ENCODE measurements at regions not wholly inside any gene's neighbourhood (a gene's known extent, or its start where the extent isn't known, plus 50 kb on each side); places are given as distances from the start of the nearest gene placed in this dataset.

DNA sequence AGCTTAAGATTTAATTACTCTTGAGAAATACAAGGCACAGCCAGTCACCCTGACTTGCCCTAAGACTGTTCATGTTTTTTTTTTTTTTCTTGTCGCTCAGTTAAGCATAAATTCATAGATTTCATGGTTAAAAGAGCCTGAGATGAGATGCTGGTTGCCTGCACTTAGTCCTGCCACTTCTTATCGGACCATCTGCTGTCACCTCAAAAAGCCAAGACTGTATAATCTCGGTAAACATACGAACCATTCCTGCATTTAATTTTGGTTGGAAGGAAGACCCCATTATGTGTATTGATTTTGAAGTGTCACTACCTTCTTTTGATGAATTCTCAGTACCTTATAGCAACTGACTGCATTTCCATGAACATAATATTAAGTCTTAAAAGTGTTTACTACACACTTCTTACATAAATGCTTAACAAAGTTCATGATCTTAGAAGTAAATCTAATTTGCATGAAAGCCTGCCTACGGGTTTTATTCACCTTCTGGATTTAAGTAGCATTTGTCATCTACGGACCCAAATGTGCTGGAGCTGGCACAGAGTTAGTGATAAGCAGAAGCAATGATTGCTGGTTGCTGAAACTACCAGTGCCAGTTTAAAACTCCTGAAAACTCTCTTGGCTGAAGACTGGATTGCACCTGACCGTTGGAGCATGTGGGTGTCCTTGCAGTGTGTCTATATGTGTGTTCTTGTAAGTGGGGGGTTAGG is 843.4 kb downstream of the TMEM182 start:
- no peak overlapping the region for H3K4me3 ChIP-seq
- DNase-seq (no peak), ATAC-seq (no peak)
- H3K4me1 ChIP-seq: no peaks in the 10 kb centered on the region
- TF ChIP-seq, protein P1, sequence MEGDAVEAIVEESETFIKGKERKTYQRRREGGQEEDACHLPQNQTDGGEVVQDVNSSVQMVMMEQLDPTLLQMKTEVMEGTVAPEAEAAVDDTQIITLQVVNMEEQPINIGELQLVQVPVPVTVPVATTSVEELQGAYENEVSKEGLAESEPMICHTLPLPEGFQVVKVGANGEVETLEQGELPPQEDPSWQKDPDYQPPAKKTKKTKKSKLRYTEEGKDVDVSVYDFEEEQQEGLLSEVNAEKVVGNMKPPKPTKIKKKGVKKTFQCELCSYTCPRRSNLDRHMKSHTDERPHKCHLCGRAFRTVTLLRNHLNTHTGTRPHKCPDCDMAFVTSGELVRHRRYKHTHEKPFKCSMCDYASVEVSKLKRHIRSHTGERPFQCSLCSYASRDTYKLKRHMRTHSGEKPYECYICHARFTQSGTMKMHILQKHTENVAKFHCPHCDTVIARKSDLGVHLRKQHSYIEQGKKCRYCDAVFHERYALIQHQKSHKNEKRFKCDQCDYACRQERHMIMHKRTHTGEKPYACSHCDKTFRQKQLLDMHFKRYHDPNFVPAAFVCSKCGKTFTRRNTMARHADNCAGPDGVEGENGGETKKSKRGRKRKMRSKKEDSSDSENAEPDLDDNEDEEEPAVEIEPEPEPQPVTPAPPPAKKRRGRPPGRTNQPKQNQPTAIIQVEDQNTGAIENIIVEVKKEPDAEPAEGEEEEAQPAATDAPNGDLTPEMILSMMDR (IDR thresholded peaks at IDR 0.05): no peak
- H3K36me3 ChIP-seq: no peaks in the 10 kb centered on the region
- no peak overlapping the region for H3K27ac ChIP-seq
- peaks cover 0 to 10% of the 10 kb centered on the region in 2 donors for H3K9me3 ChIP-seq
- H3K27me3 ChIP-seq: no peaks in the 10 kb centered on the region
- intact Hi-C loops (cut with DNase I): no loop called here

DNA sequence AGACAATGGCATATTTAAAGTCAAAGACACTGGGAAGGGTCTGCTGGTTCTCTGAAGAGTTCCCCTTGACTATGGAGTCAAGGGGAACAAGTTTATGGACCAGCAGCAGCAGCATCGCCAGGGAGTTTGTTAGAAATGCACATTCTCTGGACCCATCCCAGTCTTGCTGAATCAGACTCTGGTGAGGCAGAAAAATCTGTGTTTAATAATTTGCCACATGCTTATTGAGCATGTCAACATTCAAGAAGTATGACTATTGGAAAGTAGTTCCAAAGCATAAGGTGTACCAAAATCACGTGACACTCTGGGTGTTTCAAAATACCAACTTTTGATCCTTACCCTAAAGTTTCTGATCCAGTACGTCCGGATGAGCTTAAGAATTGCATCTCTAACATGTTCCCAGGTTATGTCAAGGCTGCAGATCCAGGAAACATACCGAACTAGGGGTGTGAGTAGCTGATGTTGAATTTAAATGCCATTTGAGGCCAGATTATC is 853.8 kb downstream of the TMEM182 start:
- peaks cover 0 to 28% of the 10 kb centered on the region in 2 donors for H3K9me3 ChIP-seq
- H3K4me3 ChIP-seq: no peak overlapping the region
- H3K36me3 ChIP-seq: no peaks in the 10 kb centered on the region
- no peak overlapping the region for H3K27ac ChIP-seq
- no peaks in the 10 kb centered on the region for H3K27me3 ChIP-seq
- no peak for ATAC-seq
- TF ChIP-seq, protein P1 (IDR thresholded peaks at IDR 0.05): no peak
- DNase-seq: no peak
- intact Hi-C loops (cut with DNase I): no loop called here
- H3K4me1 ChIP-seq: no peaks in the 10 kb centered on the region

DNA sequence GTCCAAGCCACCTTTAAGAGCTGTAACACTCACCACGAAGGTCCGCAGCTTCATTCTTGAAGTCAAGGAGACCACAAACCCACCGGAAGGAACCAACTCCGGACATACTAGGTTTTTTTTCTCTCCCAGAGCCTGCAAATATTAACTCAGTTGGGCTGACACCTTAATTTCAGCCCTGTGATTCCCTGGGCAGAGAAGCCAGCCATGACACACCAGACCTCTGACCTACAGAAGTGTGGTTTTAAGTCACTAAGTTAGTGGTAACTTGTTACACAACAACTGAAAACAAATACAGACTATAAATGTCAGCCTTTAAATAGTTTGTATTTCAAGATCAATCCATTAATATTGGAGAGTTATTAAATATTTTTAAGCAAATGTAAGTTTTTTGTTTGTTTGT is 855.1 kb downstream of the TMEM182 start:
- TF ChIP-seq, protein P1 (IDR thresholded peaks at IDR 0.05): no peak
- no peaks in the 10 kb centered on the region for H3K36me3 ChIP-seq
- no peak overlapping the region for H3K4me3 ChIP-seq
- H3K9me3 ChIP-seq: peaks cover 0 to 39% of the 10 kb centered on the region in 2 donors
- no peaks in the 10 kb centered on the region for H3K27me3 ChIP-seq
- no peaks in the 10 kb centered on the region for H3K4me1 ChIP-seq
- no peak for ATAC-seq
- intact Hi-C loops (cut with DNase I): no loop called here
- no peak for DNase-seq
- no peak overlapping the region for H3K27ac ChIP-seq

DNA sequence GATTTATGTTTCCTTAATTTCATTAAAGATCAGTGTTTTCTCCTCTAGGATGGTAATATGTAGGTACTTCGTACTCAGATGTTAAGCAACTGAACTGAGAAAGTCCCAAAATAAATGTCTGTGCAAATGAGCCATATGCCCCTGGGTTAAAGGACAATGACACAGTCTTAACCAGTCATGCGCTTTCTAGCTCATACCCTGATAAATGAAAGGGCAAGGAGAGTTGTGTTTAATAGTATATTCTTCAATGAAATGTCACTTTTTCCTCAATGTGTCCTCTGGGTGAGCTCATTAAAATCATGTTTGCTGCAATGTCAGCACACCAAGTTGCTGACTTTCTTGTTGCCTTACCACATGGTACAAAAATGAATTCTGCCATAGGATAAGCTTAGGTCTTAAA is 856.3 kb downstream of the TMEM182 start:
- no peaks in the 10 kb centered on the region for H3K27me3 ChIP-seq
- no peak for DNase-seq
- intact Hi-C loops (cut with DNase I): no loop called here
- H3K27ac ChIP-seq: no peak overlapping the region
- TF ChIP-seq, protein P1 (IDR thresholded peaks at IDR 0.05): no peak
- peaks cover 0 to 47% of the 10 kb centered on the region in 2 donors for H3K9me3 ChIP-seq
- H3K4me3 ChIP-seq: no peak overlapping the region
- no peak for ATAC-seq
- no peaks in the 10 kb centered on the region for H3K36me3 ChIP-seq
- H3K4me1 ChIP-seq: no peaks in the 10 kb centered on the region

DNA sequence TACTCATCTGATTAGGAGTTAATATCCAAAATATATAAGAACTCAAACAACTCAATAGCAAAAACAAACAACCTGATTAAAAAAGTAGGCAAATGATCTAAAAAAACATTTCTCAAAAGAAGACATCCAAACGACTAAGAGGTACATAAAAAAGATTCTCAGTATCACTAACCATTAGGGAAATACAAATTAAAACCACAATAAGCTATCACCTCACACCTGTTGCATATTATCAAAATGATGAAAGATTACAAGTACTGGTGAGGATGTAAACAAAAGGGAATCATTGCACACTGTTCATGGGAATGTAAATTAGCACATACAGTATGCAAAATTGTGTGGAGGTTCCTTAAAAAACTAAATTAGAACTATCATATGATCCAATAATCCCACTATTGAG is 865.5 kb downstream of the TMEM182 start:
- ATAC-seq: no peak
- H3K4me1 ChIP-seq: no peaks in the 10 kb centered on the region
- no peak overlapping the region for H3K27ac ChIP-seq
- H3K36me3 ChIP-seq: no peaks in the 10 kb centered on the region
- H3K27me3 ChIP-seq: no peaks in the 10 kb centered on the region
- DNase-seq: no peak
- H3K4me3 ChIP-seq: no peak overlapping the region
- H3K9me3 ChIP-seq: peaks cover 0 to 16% of the 10 kb centered on the region in 2 donors
- intact Hi-C loops (cut with DNase I): no loop called here
- TF ChIP-seq, protein P1 (IDR thresholded peaks at IDR 0.05): no peak

All from left lung (tissue), 4 donors.